SHP77 treated with DMSO at 0.1 percent for 48 hours (cell line): ENCODE measurements at regions not wholly inside any gene's neighbourhood (a gene's known extent, or its start where the extent isn't known, plus 50 kb on each side); places are given as distances from the start of the nearest gene placed in this dataset.

Experiments
- DNase-seq: peaks from one replicate; lab custom pipeline; 2025; lab: John Stamatoyannopoulos, UW

DNA sequence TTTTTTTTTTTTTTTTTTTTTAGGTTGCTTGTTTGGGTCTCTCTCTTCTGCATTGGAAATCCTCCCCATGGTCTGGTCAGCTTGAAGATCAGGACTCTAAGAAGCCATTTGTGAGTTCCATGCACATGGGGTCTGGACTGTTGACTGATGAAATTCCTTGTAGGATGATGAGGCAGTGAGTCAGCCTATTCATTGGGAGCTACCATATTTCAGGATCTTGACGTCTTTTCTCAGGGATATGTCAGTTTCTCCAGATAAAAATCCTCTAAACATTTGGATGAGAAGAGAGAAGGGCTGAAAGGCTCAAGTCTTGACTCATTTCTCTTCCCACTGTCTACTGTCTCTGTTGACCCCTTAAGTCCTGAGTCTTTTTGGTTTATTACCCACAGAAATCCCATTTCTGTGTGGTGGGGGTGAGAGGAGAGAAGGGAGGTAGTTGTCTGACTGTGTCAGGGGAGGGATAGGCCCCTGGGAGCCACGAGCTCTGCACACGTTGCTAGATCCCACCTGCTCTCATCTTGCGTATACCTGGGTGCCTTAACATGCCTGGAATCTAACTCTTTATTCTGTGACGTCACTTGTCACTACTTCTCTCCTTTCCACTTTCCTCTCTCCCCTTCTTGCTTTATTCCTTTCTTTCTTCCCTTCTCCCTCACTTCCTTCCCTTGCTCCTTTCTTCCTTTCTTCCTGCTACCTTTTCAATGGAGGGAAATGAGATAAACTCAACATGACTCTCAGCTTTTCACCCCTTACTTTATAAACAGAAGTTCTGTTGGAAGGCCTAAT, 333.1 kb upstream of the XYLT1 start:
- DNase-seq = no peak

DNA sequence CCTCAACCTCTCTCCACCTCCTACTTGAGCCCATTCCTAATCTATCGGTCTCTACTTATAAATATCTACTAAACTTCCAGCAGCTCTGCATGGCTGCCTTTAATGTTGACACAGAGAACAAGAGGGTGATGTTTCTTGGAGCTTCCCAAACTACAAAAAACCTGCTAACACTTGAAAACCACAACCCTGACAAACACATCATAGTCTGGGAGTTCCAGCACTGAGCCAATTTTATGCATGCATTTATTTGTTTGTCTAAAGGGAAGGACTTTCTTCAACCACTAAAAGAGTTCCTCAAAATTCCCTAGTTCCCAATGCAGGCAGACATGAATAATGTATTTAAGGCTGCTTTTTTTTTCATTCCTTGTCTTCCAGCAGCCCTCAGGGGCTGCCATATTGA, 331.8 kb upstream of the XYLT1 start:
- DNase-seq = no peak

DNA sequence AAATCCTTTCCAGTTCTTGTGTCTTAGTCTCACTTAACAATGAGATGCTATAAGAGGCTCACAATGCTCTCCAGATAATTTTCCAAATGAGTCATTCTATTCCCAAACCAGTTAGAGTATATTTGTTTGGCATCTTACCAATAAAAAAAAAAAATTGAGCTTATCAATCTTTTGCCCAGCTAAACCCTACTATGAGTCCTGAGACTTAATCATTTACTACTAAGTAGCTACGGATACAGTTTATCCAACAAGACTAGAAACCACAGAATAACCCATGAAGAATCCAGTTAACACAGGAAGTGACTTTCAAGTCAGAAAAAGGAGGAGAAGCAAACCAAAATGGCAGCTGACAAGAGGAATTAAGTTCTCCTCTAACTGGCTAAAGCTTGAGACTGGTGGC, 330.3 kb upstream of the XYLT1 start:
- DNase-seq = no peak

DNA sequence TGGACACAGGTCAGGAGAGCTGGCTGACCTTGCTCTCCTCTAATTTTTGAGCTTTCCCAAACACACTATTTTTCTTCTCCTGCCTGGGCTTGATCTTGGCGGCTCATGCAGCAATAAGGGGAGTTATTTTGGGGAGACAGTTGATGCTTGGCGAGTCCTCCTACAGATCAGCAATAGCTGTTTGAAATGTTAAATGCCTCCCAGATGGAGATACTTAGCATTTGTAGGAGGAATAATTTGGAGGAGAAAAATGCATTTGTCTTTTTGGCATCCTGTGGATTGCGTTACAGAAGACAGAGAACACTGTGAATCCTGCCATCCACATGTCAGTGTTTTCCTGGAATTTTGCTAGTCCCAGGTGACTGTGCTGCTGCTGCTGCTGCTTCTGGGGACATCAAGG, 328.0 kb upstream of the XYLT1 start:
- DNase-seq = no peak

DNA sequence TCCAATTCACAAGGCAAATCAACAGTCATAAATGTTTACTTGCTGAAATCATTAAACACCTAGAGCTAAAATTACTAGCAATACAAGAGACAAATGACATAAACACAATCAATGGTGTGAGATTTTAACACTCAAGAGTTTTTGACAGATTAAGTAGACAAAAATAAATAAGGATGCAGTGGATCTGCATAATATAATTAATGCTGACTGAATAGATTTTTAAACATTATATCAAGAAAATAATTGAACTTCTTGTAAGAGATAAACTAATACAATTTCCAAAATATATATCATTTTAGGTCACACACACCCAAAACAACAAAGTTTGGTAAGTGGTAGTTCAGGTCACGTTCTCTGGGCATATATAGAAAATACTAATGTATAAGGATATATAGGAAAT, 322.6 kb upstream of the XYLT1 start:
- no peak for DNase-seq

DNA sequence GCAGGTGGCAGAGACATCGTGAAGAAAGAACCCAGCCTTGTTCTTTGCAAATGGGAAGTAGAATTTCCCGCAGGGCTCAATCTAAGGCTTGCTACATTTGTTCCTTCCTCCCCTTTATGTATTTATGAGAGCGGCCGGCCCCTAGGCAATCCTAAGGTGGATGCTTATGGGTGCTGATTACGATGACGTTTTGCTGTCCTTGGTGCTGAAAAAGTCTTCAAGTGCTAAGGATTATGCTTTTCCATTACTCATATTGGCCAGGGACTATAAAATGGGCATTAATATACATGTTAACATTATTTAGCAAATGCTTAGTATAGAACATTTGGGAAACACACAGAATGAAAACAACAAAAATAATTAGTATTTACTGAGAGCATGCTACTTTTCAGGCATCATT, 313.3 kb upstream of the XYLT1 start:
- DNase-seq = no peak

DNA sequence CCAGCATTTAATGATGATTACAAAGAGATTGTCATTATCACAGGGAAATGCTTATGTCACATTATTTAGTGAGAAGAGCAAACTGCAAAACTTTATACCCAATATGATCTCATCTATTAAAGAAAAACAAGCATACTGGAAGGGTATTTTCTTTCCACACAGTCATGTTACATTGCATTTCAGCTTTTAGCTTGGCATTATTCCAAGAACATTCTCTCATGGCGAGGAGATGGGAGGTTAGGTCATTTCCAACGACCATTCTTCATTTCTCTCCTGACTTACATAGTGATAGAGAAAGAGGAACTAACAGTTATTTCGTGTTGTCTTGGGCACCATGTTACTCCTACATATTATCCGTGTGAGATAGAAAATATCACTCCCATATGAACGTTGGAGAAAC, 309.4 kb upstream of the XYLT1 start:
- no peak for DNase-seq

DNA sequence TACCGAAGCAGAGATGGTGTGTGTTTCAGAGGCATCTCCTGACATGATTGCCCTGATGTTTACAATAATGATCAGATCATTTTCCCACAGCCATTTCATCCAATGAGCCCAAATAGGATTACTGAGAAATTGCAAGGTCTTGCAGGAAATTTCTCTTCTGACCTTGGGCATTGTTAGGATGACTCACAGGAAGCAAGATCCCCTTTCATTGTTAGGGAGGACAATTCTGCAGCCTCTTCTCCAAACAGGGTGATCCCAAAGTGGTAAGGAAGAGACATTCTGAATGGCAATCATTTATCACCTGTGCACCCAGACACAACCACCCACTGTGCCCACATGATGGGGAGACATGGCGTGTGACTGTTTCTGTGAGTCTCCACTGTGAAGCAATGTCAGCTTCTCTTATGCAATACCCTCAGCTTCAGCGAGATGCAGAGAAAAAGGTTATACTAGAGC, 306.7 kb upstream of the XYLT1 start:
- DNase-seq = no peak

DNA sequence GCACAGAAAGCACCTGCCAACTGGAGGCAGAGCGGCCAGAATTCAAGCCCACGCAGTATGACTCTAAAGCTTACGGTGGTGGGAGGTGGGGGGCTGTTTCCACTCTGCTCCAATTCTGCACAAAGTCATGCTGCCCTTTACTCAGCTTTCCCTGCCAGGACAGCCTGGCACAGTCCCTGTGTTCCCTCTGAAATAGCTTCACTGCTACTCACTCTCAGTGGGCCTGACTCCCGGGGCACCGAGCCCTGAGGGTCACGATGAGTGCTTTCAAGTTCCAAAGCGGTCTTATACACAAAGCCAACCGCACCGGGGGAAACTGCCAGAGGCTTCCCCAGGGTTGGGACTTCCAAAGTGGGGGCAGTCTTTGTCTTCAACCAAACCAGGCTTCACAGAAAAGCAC, 306.1 kb upstream of the XYLT1 start:
- DNase-seq = no peak

DNA sequence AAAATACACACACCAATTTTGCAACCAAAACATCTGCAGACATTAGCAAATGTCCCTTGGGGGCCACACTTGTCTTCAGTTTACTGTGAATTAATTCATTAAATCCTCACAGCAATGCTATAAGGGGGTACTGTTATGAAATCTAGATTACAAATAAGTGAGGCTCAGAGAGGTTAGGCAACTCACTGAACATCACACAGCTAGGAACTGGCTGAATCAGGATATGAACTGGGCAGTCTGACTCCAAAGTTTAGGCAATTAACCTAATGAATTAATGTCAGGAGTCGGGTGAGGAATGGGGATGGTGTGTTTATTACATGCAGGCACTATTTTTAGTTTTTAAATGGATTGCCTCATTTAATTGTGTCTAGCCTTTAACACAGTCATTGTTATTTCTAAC, 305.7 kb upstream of the XYLT1 start:
- no peak for DNase-seq

DNA sequence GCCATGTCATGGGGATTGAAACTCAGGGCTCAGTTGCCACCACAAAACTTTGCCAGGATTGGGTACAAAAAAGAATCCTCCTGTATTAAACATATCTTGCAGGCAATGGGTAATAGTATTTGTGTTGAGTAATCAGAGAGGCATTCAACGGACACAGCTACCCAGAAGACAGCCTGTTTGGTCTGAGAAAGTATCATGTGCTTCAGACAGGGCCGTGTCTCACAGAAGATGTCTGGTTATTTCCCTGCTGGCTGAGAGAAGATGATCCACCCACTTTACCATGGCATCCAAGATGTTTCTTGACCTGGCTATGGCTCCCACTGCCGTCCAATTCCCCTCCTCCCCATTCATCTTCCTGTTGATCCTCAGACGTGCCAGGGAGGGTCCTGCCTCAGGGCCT, 304.3 kb upstream of the XYLT1 start:
- no peak for DNase-seq

DNA sequence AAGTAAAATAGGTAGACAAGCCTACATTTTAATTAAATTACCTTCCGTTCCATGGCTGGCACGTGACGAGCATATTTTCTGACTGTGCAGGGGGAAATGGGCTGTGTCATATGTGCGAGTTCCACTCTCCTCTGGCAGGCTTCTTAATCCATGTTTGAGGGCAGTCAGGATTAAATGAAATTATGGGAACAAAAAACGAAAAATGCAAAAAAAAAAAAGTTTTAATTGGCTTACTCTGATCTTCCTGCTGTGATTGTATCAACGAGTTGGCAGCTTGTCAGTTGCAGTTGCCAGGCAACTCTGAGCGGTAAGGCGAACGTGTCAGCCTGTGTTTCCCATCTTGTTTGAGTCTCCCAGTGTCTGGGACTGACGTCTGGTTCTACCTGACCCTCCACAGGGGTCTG, 302.9 kb upstream of the XYLT1 start:
- DNase-seq = no peak

DNA sequence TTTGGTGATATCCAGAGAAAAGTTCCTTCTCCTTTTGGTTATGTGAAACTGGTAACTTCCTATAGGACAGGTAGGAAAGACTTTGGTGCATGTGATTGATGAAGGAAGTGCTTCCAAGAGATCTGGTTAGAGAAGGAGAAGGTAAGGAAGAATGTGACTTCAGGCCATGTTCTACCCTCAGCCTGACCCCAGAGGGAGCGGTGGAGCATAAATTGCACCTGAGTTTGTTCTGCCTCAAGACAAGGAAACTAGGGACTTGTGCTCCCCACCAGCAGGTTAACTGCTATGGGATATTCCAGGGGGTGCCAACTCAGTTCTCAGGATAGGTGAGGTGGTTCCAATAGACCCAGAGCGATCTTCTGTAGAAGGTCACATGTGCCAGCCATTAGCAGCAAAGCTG, 299.3 kb upstream of the XYLT1 start:
- no peak for DNase-seq

DNA sequence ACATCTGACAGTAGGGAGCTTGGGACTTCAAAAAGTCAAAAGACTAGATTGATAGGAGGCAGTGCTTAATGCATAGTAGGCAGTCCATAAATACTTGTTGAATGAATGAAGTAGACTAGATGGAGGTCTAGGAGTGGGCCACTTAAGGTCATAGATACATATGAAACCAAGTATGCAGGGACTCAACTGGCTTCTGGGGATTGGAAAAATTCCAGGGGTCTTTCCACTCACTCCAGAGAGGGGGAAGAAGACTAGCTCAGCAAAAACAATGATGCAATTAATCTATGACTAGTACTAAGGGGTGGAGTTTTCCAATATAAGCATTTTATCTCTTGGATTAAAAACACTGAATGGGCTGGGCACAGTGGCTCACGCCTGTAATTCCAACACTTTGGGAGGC, 298.3 kb upstream of the XYLT1 start:
- DNase-seq = no peak

DNA sequence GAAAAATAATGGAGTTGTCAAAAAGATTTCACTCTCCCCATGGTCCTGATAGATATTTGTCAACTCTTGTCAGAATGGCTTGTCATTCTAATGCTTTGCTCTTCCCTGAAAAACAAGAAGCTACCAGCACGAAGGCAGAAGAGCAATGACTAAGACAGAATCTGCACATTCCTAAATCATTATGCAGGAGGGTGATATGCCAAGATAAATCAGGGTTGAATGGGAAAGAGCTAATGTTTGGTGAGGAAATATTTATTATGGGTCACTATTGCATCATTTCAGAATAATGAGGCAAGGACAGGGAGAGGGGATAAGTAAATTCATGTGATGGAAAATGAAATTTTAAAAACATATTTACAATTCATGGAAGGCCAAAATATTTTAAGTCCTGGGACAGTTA, 297.5 kb upstream of the XYLT1 start:
- no peak for DNase-seq

DNA sequence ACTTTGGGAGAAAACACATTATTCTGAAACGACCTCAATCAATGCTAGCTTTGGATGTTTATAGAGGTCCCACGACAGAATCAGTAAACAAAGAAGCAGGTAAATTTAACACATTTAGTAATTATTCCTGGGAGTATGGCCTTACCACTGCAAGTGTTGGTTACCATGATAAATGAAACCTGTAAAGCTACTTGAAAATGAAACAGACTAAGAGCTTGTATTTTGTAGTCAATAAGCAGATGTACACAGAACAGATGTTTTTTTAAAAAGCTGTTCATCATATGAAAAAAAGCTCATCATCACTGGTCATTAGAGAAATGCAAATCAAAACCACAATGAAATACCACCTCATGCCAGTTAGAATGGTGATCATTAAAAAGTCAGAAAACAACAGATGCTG, 295.3 kb upstream of the XYLT1 start:
- no peak for DNase-seq

DNA sequence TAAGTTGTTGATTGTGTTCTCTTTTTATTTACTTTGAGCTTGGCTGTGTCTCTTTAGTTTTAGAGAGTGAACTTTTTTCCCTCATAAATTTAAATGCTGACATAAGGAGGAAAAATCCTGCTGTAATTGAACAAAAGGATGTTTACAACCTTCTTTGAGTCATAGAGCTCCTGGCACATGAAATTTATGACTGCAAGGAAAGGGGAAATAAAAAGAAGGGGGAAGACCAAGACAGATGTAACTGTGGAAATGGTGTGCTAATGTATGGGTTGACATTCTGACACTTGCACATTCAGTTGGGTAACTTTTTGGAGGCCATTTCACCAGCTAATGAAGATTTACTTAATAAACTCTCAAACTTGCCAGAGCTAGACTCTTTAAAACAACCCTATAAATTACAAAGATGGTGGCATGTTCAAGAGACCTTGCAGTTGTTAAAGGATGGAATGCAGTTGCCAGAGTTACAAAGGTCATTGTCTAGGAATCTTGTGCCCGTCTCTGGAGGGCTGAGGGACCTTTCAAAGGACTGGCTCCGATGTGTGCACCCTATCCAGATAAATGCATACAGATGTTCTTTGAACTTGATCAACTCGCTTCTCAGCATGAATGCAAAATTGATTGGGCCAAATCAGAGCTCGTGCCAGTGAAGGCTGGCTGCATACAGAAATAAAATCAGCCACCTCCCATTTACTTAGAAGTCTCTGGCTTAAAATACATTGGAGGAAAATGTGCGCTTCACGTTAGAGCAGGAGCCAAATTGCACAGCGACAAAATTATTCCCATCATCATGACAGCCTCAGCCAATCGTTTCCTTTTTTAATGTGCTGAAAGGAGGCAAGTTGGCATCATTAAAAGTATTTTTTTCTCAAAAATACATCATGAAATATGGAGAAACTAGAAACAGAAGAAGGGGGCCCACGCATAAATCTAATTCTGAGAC, 289.0 kb upstream of the XYLT1 start:
- DNase-seq = no peak

DNA sequence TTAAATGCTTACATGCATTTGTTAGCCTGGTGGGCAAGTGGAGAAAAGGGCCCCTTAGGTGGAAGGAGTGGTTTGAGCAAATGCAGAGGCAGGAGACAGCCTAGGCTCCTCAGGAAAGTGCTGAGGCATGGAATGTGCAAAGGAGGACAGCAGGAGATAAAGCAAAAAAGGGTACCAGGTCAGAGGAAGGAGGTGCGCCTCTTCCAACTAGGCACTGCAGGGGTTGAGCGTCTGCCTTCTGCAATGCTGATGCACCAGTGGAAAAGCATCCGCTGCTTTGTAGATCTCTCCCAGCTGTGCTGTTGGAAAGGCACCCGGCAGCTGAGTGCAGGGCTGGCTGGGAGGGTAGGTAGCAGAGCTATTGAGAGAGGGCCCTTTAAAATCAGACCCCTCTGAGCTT, 287.0 kb upstream of the XYLT1 start:
- no peak for DNase-seq

DNA sequence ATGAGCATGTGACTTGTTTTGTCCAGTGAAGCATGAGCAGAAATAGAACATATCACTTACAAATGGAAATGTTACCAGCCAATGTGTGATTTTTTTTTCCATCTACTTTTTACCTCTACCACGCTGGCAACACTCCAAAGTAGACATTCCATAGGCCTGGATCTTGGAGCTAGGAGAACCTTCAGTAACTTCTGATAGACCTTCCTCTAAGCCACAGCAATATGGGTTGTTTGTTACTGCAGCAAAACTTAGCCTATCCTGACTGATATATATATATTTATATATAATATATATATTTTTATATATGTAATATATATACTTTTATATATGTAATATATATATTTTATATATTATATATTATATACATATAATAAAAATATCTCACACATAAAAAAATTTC, 284.4 kb upstream of the XYLT1 start:
- DNase-seq = no peak

DNA sequence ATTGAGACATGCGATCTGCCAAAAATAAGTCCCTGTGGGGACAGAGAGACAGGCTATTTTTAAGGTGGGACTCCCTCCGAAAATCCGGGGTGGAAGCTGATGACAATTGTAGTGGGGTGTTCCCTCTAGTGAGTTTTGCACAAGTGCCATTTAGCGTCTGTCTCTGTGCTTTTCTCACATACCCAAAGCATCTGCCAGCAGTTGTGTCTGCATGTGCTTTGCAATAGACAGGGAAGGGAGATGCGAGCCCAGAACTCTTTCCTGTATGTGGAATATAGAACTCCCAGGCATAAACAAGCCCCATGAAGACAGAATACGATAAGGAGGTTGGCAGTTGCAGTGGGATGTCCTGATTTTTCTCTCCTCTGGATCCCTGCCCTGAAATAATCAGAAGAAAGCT, 282.7 kb upstream of the XYLT1 start:
- DNase-seq = no peak

DNA sequence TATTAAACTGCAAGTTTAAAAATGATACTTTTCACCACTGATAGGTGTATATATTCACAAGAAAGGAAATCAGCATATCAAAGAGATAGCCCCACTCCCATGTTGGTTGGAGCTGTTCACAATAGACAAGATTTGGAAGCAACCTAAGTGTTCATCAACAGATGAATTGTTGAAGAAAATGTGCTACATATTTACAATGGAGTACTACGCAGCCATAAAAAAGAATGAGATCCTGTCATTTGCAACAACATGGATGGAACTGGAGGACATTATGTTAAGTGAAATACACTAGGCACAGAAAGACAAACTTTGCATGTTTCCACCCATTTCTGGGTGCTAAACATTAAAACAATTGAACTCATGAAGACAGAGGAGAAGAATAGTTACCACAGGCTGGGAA, 278.9 kb upstream of the XYLT1 start:
- no peak for DNase-seq

DNA sequence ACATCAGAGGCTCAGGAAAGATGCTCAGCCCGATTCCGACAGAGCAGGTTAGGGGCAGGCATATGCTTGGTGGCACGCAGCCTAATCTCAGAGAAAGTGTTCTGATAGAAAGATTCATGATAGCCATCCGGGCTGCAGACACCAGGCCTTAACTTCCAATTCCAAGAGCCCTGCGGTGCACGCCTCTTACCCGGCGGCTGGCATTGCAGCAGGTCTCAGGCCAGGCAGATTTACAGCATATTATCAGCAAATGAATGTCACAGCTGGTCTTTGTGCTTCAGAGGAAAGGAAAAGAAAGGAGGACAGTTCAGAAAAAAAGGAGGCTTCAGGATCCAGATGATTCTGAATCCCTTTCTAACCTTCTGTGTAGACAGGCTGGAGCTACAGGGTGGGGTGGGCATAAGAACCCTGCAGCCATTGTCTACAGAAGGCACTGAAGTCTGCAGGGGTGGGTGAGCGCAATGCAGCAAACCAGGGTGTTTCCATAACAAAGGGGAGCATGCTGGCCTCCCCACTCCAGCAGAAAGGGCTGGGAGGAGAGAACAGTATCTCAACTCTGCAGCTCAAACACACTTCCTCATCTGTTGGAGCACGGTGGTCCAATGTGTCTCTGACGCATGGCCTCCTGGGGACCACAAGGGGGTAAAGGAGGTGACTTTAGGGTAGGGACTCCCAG, 277.4 kb upstream of the XYLT1 start:
- no peak for DNase-seq
